ENCODE measurements at regions not wholly inside any gene's neighbourhood (a gene's known extent, or its start where the extent isn't known, plus 50 kb on each side); places are given as distances from the start of the nearest gene placed in this dataset.

DNA sequence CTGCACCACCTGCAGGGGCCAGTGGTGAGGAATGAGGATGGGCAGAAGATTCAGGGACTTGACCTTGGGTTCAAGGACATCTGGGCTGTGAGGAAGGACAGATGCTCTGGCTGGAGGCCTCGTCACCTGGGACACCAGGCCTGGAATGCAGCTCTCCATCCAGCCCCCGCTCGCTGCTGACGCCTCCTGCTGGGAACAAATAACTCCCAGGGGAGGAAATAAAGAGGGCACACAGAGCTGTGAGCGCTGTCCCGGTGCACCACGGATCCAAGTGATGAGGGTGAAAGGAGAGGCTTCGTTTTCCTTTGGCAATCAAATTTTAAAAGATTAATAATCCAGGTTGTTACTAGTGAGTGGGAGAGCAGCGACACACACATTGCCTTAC is 368.0 kb upstream of the MYT1L start:
- H3K4me3 Mint-ChIP-seq = no peak overlapping the region

DNA sequence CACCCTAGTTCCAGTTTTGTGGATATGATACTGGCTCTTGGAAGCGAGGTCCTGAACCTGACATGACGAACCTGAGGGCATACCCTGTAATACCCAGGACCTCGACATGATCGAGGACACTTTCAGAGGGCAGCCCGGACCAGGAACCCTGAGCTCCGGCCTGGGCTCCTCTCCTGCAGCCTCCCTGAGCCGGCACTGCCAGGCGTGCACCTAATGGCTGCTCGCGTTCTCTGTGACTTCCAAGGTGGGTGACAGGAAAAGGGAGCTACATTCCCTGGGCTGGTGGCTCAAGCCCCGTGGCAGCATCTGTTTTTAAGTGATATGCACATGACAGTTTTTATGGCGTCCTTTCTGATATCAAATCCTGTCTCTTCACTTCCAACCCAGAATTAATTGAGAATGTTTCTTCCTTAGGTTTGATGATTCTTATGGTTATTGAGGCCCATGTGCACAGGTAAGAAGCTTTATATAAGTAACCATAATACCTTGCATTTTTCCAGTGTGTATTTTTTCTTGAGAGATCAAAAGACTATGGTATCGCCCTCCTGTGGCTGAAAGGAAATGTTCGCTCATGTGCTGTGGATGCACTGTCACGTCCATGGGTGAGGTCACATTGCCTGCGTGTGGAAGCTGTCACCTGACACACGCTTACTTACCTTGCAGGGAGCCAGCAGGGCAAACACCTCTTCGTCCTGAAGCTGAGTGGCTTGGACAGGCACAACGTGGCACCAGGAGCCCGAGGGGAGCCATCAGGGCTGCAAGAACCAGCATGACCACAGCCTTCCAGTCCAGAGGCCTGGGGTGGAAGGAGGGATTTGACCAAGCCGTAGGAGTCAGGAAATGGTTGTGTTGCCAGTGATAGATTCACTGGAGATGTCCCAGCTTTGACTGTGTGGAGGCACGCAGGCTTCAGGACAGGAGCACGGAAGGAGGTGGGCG is 367.4 kb upstream of the MYT1L start:
- Mint-ChIP-seq H3K27ac (no peak overlapping the region), H3K4me1 (no peaks in the 10 kb centered on the region), H3K36me3 (no peaks in the 10 kb centered on the region), H3K27me3 (peaks cover 0 to 23% (median 22%) of the 10 kb centered on the region in 3 donors), H3K4me3 (peak overlapping the region in 1 of 8 donors; percentile 18), H3K9me3 (peaks cover 0 to 2% (median 0%) of the 10 kb centered on the region in 7 donors)
- ATAC-seq (ENCODE audit: low read depth in 2 of 2) = no peak
- no peak for DNase-seq

More for the DNA sequence above, 368.0 kb upstream of the MYT1L start:
- peaks cover 0 to 18% (median 15%) of the 10 kb centered on the region in 3 donors for H3K27me3 Mint-ChIP-seq
- no peak overlapping the region for H3K27ac Mint-ChIP-seq
- H3K36me3 Mint-ChIP-seq = no peaks in the 10 kb centered on the region
- ATAC-seq (ENCODE audit: low read depth in 2 of 2) = no peak
- no peak for DNase-seq
- no peaks in the 10 kb centered on the region for H3K4me1 Mint-ChIP-seq
- H3K9me3 Mint-ChIP-seq = peaks cover 0 to 2% (median 0%) of the 10 kb centered on the region in 7 donors

DNA sequence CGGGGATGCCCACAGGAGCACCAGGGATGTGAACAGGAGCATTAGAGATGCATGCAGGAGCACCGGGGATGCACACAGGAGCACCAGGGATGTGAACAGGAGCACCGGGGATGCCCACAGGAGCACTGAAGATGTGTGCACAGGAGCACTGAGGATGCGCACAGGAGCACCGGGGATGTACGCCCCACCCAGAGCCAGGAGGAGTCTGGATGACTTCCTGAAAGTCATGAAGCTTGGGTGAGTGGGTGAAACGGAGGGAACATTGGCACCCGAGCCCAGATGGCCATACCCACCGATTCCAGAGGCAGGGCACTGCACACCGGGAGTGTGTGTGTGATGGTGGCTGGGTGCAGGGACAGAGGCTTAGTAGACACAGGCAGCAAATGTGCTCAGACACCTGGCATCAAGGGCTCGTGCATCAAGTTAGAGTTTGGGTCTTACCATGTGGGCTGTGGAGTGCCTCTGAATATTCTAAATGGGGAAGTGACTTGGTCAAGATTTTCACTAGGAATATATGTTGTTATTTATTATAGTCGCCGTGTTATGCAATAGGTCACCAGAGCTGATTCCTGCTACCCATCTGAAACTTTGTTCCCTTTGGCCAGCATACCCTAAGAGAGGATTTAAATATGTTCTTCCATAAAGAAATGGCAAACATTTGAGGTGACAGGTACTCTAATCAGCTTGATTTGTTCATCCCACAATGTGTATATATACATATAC is 365.8 kb upstream of the MYT1L start:
- no peak overlapping the region for H3K27ac Mint-ChIP-seq
- DNase-seq (no peak), ATAC-seq (ENCODE audit: low read depth in 2 of 2) (no peak)
- no peak overlapping the region for H3K4me3 Mint-ChIP-seq
- H3K36me3 Mint-ChIP-seq = no peaks in the 10 kb centered on the region
- peaks cover 0 to 24% (median 23%) of the 10 kb centered on the region in 3 donors for H3K27me3 Mint-ChIP-seq
- H3K4me1 Mint-ChIP-seq = no peaks in the 10 kb centered on the region
- H3K9me3 Mint-ChIP-seq = peaks cover 0 to 2% (median 0%) of the 10 kb centered on the region in 7 donors

DNA sequence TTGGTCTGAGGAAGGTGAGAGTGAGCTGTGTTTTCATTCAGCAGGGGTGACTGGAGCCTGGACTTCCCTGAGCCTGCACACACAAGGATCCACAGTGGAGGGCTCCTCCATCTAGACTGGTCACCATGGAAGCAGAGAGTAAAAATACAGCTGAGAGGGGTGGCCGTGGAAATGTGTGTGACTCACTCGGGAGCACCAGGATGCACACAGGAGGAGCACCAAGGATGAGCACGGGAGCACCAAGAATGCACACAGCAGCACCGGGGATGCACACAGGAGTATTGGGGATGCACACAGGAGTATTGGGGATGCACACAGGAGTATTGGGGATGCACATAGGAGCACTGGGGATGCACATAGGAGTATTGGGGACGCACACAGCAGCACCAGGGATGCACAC is 365.2 kb upstream of the MYT1L start:
- DNase-seq = no peak
- no peak overlapping the region for H3K27ac Mint-ChIP-seq
- no peak for ATAC-seq (ENCODE audit: low read depth in 2 of 2)
- peaks cover 0 to 4% (median 1%) of the 10 kb centered on the region in 7 donors for H3K9me3 Mint-ChIP-seq
- no peak overlapping the region for H3K4me3 Mint-ChIP-seq
- no peaks in the 10 kb centered on the region for H3K4me1 Mint-ChIP-seq
- no peaks in the 10 kb centered on the region for H3K36me3 Mint-ChIP-seq
- peaks cover 0 to 29% (median 23%) of the 10 kb centered on the region in 3 donors for H3K27me3 Mint-ChIP-seq

DNA sequence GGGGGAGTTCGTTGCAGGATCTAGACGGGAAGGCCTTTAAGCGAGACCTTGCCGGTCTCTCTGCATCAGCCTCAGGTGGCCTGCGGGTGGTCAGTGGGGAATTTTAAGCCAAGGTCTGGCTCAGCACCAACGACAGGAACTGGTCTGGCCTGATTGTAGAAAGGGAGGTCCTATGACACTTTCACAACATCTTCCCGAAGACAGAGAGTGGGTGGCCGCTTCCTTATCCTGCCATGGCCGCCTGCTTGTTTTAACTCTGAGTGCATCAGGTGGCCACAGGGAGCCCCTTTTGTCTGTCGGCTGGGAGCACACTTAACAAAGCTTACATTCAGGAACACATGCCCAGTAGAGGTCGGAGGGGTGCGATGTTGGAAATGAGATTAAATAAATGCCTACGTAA is 363.7 kb upstream of the MYT1L start:
- DNase-seq (no peak), ATAC-seq (ENCODE audit: low read depth in 2 of 2) (no peak)
- no peaks in the 10 kb centered on the region for H3K36me3 Mint-ChIP-seq
- H3K4me3 Mint-ChIP-seq = no peak overlapping the region
- H3K4me1 Mint-ChIP-seq = peaks cover 0 to 3% (median 0%) of the 10 kb centered on the region in 3 donors
- peak overlapping the region in 1 of 6 donors; percentile 47 for H3K27ac Mint-ChIP-seq
- peaks cover 0 to 4% (median 2%) of the 10 kb centered on the region in 7 donors for H3K9me3 Mint-ChIP-seq
- peaks cover 0 to 30% (median 29%) of the 10 kb centered on the region in 3 donors for H3K27me3 Mint-ChIP-seq

DNA sequence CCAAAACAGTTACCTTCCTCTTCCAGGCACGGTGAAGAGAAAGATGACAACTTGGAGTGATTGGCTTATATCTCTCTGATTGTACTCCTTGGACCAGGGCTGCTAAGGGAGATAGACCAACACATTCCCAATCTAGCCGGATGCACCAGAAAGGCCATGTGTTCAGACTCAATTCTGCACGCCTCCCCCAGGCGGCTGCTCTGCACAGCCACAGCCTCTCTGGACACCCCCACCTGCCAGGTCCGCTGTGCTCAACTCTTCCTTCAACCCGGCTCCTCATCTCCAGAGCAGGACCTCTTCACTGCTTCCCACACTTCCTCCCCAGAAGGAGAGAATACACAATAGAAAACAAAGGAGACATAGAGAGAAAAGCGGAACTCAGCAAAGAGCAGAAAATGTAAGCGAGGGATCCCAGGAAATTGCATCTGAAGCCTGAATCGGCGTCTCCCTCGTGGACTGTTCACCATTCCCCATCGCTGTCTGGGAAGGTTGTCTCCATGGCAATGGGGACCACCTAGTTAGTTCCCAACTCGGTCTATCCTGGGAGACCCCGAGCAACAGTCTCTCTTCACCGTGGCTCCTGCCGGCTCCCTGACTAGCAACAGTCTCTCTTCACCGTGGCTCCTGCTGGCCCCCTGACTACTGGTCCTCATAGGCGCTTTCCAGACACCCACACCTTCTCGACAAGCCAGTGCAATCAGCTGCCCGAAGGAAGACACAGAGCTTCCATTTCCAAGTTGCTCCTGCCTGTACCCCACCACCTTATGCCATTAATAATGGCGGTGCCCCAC is 361.7 kb upstream of the MYT1L start:
- peaks cover 5 to 35% (median 29%) of the 10 kb centered on the region in 3 donors for H3K27me3 Mint-ChIP-seq
- DNase-seq (no peak), ATAC-seq (ENCODE audit: low read depth in 2 of 2) (no peak)
- peaks cover 0 to 3% (median 0%) of the 10 kb centered on the region in 3 donors for H3K4me1 Mint-ChIP-seq
- peaks cover 0 to 4% (median 2%) of the 10 kb centered on the region in 7 donors for H3K9me3 Mint-ChIP-seq
- H3K27ac Mint-ChIP-seq = peak overlapping the region in 1 of 6 donors; percentile 32
- H3K4me3 Mint-ChIP-seq = no peak overlapping the region
- no peaks in the 10 kb centered on the region for H3K36me3 Mint-ChIP-seq

DNA sequence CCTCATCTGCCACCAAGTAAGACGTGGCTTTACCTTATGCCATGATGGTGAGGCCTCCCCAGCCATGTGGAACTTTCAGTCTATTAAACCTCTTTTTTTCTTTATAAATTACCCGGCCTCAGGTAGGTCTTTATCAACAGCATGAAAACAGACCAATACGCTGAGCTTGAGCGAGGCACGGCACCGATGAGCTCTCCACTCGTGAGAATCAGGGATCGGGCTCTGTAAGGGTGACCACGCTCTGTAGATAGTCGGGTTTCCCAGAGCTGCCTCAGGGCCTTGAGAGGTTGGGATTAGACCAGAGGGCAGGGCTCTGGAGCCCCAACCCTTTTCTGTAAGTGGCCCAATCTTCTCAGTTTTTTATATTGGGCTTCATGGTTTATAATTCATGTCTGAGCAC is 360.3 kb upstream of the MYT1L start:
- H3K27me3 Mint-ChIP-seq = peaks cover 5 to 37% (median 28%) of the 10 kb centered on the region in 3 donors
- peaks cover 0 to 3% (median 1%) of the 10 kb centered on the region in 3 donors for H3K4me1 Mint-ChIP-seq
- DNase-seq (no peak), ATAC-seq (ENCODE audit: low read depth in 2 of 2) (no peak)
- peaks cover 0 to 4% (median 0%) of the 10 kb centered on the region in 7 donors for H3K9me3 Mint-ChIP-seq
- H3K36me3 Mint-ChIP-seq = no peaks in the 10 kb centered on the region
- no peak overlapping the region for H3K27ac Mint-ChIP-seq
- H3K4me3 Mint-ChIP-seq = no peak overlapping the region

DNA sequence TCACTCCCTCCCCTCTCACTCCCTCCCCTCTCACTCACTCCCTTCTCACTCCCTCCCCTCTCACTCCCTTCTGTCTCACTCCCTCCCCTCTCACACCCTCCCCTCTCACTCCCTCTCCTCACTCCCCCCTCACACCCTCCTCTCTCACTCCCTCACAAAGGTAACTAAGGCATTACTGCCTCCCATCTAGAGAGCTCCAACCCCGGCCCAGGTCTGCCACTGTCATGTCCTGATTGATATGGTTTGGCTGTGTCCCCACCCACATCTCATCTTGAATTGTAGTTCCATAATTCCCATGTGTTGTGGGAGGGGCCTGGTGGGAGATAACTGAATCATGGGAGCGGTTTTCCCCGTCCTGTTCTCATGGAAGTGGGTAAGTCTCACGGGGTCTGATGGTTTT is 359.9 kb upstream of the MYT1L start:
- no peak for ATAC-seq (ENCODE audit: low read depth in 2 of 2)

DNA sequence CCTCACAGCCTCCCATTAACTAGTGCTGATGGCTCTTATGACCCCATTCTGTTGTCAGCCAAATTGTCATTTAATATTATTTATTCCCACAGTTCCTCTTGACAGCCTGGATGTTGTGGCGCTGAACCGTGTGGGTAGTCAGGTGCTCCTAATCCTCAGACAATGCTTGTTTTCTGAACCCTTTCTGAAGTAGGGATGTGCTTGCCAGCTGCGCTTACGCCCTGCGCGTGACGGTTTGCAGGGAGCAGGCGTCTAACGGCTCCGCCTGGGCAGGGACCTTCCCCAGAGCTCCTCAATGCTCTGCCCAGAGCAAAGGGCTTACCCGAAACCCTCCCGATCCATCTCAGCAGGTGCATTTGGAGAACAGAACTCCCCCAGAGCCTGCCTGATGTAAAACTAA is 358.2 kb upstream of the MYT1L start:
- DNase-seq (no peak), ATAC-seq (ENCODE audit: low read depth in 2 of 2) (no peak)
- H3K27me3 Mint-ChIP-seq = peaks cover 9 to 36% (median 27%) of the 10 kb centered on the region in 3 donors
- no peak overlapping the region for H3K27ac Mint-ChIP-seq
- H3K9me3 Mint-ChIP-seq = peaks cover 0 to 4% (median 0%) of the 10 kb centered on the region in 7 donors
- H3K36me3 Mint-ChIP-seq = no peaks in the 10 kb centered on the region
- H3K4me1 Mint-ChIP-seq = peaks cover 3 to 9% (median 6%) of the 10 kb centered on the region in 3 donors
- no peak overlapping the region for H3K4me3 Mint-ChIP-seq

More for the DNA sequence above, 359.9 kb upstream of the MYT1L start:
- Mint-ChIP-seq H3K27me3 (peaks cover 5 to 41% (median 29%) of the 10 kb centered on the region in 3 donors), H3K9me3 (peaks cover 0 to 4% (median 0%) of the 10 kb centered on the region in 7 donors), H3K36me3 (no peaks in the 10 kb centered on the region), H3K27ac (no peak overlapping the region), H3K4me3 (no peak overlapping the region), H3K4me1 (peaks cover 3 to 6% (median 3%) of the 10 kb centered on the region in 3 donors)
- no peak for DNase-seq

DNA sequence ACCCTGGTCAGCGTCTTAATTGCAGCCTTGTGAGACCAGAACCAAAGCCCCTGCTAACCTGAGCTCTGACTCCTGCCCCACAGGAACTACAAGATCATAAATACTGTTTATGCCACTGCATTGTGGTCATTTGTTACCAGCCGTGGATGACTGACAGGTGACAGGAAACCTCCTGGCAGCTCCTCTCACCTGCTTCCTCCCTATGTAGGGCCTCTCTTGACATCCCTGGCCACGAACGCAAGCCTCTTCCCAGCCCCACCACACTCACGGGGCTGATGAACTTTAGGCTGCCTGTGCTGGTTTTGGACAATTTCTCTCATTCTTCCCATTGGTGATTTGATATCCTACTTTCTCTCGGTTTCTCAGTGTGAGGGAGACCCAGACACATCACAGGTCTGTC is 357.2 kb upstream of the MYT1L start:
- H3K9me3 Mint-ChIP-seq = peaks cover 0 to 4% (median 0%) of the 10 kb centered on the region in 7 donors
- no peak overlapping the region for H3K27ac Mint-ChIP-seq
- H3K4me1 Mint-ChIP-seq = peaks cover 3 to 9% (median 6%) of the 10 kb centered on the region in 3 donors
- ATAC-seq (ENCODE audit: low read depth in 2 of 2) (no peak), DNase-seq (no peak)
- peaks cover 10 to 32% (median 27%) of the 10 kb centered on the region in 3 donors for H3K27me3 Mint-ChIP-seq
- H3K4me3 Mint-ChIP-seq = no peak overlapping the region
- no peaks in the 10 kb centered on the region for H3K36me3 Mint-ChIP-seq

DNA sequence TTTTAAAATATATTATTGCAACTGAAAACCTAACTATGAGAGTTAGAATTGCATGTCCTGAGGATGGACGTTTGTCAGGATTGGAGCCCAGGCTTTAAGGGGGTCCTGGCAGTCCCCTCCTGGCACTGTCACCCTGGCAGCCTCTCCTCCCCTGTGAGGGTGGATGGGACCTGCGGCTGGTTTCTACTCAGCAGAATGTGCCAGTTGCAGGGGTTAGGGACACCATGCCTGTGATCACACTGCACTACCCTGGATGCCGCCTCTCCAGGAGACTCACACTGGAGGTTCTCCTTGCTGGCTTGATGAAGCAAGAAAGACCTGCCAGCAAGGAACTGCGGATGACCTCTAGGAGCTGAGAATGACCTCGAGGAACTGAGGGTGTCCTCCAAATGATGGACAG is 356.7 kb upstream of the MYT1L start:
- H3K27me3 Mint-ChIP-seq = peaks cover 10 to 35% (median 31%) of the 10 kb centered on the region in 3 donors
- DNase-seq = no peak
- no peak overlapping the region for H3K4me3 Mint-ChIP-seq
- no peak overlapping the region for H3K27ac Mint-ChIP-seq
- ATAC-seq (ENCODE audit: low read depth in 2 of 2) = no peak
- peaks cover 0 to 4% (median 0%) of the 10 kb centered on the region in 7 donors for H3K9me3 Mint-ChIP-seq
- no peaks in the 10 kb centered on the region for H3K36me3 Mint-ChIP-seq
- H3K4me1 Mint-ChIP-seq = peaks cover 3 to 9% (median 6%) of the 10 kb centered on the region in 3 donors

DNA sequence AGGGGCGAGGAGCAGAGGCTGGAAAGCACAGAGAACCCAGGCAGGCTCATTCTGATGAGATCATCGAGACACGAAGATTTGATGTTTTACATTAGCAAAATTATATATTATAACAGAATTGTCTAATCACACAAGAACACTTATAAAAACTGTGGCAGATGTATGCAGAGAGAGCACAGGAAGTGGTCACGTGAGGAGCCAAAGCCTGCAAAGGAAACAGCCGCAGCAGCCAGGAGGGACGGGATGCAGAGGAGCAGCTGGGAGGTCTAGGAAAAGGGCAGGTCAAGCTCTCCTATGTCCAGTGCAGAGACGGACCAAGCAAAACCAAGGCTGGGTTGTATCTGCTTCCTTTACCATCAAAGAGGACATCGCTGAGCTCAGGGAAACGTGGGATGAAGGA is 355.1 kb upstream of the MYT1L start:
- Mint-ChIP-seq H3K27ac (peak overlapping the region in 2 of 6 donors; percentile 27 to 76), H3K27me3 (peaks cover 17 to 48% (median 39%) of the 10 kb centered on the region in 3 donors), H3K4me1 (peaks cover 10 to 16% (median 10%) of the 10 kb centered on the region in 3 donors), H3K9me3 (peaks cover 0 to 6% (median 0%) of the 10 kb centered on the region in 7 donors), H3K36me3 (peaks cover 0 to 8% of the 10 kb centered on the region in 2 donors), H3K4me3 (peak overlapping the region in 1 of 8 donors; percentile 22)
- DNase-seq = no peak
- no peak for ATAC-seq (ENCODE audit: low read depth in 2 of 2)
